Trophoblast cell (in vitro differentiated cells and primary cell): ENCODE measurements at regions not wholly inside any gene's neighbourhood (a gene's known extent, or its start where the extent isn't known, plus 50 kb on each side); places are given as distances from the start of the nearest gene placed in this dataset.

Source experiments
- DNase-seq, 2 donors: peaks; one replicate each; pipeline ENCODE4 v3.0.0-alpha.2; 2016
- H2AFZ ChIP-seq: 2 replicates; pipeline ENCODE4 v1.6.1; 2013; ENCODE audit warnings: low read length, moderate library complexity, mild to moderate bottlenecking; ENCODE audit not compliant: insufficient read depth, poor library complexity
- H2AK5ac ChIP-seq: 2 replicates; pipeline ENCODE4 v1.6.1; 2013; ENCODE audit warnings: mild to moderate bottlenecking, low read length
- H2BK120ac ChIP-seq: 2 replicates; pipeline ENCODE4 v1.6.1; 2013; ENCODE audit warnings: low read length, mild to moderate bottlenecking, moderate library complexity; ENCODE audit not compliant: insufficient read depth, poor library complexity
- H2BK12ac ChIP-seq: 2 replicates; pipeline ENCODE4 v1.6.1; 2013; ENCODE audit warnings: mild to moderate bottlenecking, low read length, moderate library complexity
- H2BK5ac ChIP-seq: 2 replicates; pipeline ENCODE4 v1.6.1; 2013; ENCODE audit warnings: low read length, low read depth, moderate library complexity, mild to moderate bottlenecking; ENCODE audit not compliant: poor library complexity
- H3K14ac ChIP-seq: 2 replicates; pipeline ENCODE4 v1.6.1; 2013; ENCODE audit warnings: mild to moderate bottlenecking, low read length
- H3K18ac ChIP-seq: 2 replicates; pipeline ENCODE4 v1.6.1; 2013; ENCODE audit warnings: mild to moderate bottlenecking, low read length
- H3K23ac ChIP-seq: 2 replicates; pipeline ENCODE4 v1.6.1; 2013; ENCODE audit warnings: low read length
- H3K27ac ChIP-seq: 2 replicates; pipeline ENCODE4 v1.5.1; 2013; ENCODE audit warnings: low read depth, mild to moderate bottlenecking, inconsistent platforms, low read length, moderate library complexity
- H3K27me3 ChIP-seq: 2 replicates; pipeline ENCODE4 v1.6.1; 2013; ENCODE audit warnings: inconsistent platforms, mild to moderate bottlenecking, low read length, moderate library complexity; ENCODE audit not compliant: insufficient read depth
- H3K36me3 ChIP-seq, 2 experiments: 1 replicate in 1 of 2; 2 replicates in 1 of 2; pipeline ENCODE4 v1.6.1; 2013; ENCODE audit warnings: low read length in 2 of 2, mild to moderate bottlenecking in 2 of 2, moderate library complexity in 1 of 2; ENCODE audit not compliant: insufficient read depth in 2 of 2, control insufficient read depth in 1 of 2
- H3K4ac ChIP-seq: 2 replicates; pipeline ENCODE4 v1.6.1; 2013; ENCODE audit warnings: low read depth, mild to moderate bottlenecking, low read length, moderate library complexity
- H3K4me1 ChIP-seq, 2 experiments: 1 replicate in 1 of 2; 2 replicates in 1 of 2; pipeline ENCODE4 v1.6.1; 2013; ENCODE audit warnings: low read length in 2 of 2, mild to moderate bottlenecking in 2 of 2, moderate library complexity in 1 of 2; ENCODE audit not compliant: insufficient read depth in 2 of 2, control insufficient read depth in 1 of 2
- H3K4me2 ChIP-seq: 2 replicates; pipeline ENCODE4 v1.6.1; 2013; ENCODE audit warnings: inconsistent platforms, mild to moderate bottlenecking, low read length, moderate library complexity
- H3K4me3 ChIP-seq: 2 replicates; pipeline ENCODE4 v1.5.1; 2013; ENCODE audit warnings: mild to moderate bottlenecking, low read depth, low read length, inconsistent platforms
- H3K79me1 ChIP-seq: one replicate; pipeline ENCODE4 v1.6.1; 2013; ENCODE audit warnings: low read length
- H3K79me2 ChIP-seq: 2 replicates; pipeline ENCODE4 v1.6.1; 2013; ENCODE audit warnings: low read length, mild to moderate bottlenecking; ENCODE audit not compliant: control insufficient read depth, insufficient read depth, poor library complexity
- H3K9ac ChIP-seq: 2 replicates; pipeline ENCODE4 v1.6.1; 2013; ENCODE audit warnings: mild to moderate bottlenecking, low read length
- H3K9me3 ChIP-seq: 2 replicates; pipeline ENCODE4 v1.6.1; 2013; ENCODE audit warnings: low read depth, mild to moderate bottlenecking, control low read depth, inconsistent platforms, low read length; ENCODE audit not compliant: insufficient read depth
- H4K12ac ChIP-seq: 2 replicates; pipeline ENCODE4 v1.6.1; 2013; ENCODE audit warnings: low read depth, mild to moderate bottlenecking, low read length, moderate library complexity
- H4K8ac ChIP-seq: 2 replicates; pipeline ENCODE4 v1.6.1; 2013; ENCODE audit warnings: low read depth, mild to moderate bottlenecking, low read length, moderate library complexity
- H4K91ac ChIP-seq: one replicate; pipeline ENCODE4 v1.6.1; 2013; ENCODE audit warnings: low read depth, mild to moderate bottlenecking, low read length, moderate library complexity
- WGBS: extraction: QIAGEN DNeasy Blood & Tissue Kit; methylation state at CpG from one replicate; pipeline ENCODE4 v1.1.7; 2013; ENCODE audit warnings: missing lambda C conversion rate; ENCODE audit not compliant: insufficient read length, insufficient coverage; ENCODE audit errors: extremely low coverage; 5-methylcytosine and 5-hydroxymethylcytosine counted together

- Histone ChIP-seq H2BK5ac (no peak overlapping the region), H3K4ac (no peak overlapping the region), H2AFZ (no peak overlapping the region), H3K14ac (no peak overlapping the region), H3K27ac (no peak overlapping the region), H2AK5ac (no peak overlapping the region), H3K4me2 (no peak overlapping the region), H3K4me3 (no peak overlapping the region), H2BK120ac (no peak overlapping the region), H3K23ac (no peak overlapping the region), H4K91ac (no peak overlapping the region), H3K27me3 (no peaks in the 10 kb centered on the region), H3K36me3 (peaks cover 5 to 13% of the 10 kb centered on the region in 2 experiments), H3K79me1 (no peaks in the 10 kb centered on the region), H4K8ac (no peak overlapping the region), H4K12ac (no peak overlapping the region), H3K4me1 (peaks cover 0 to 3% of the 10 kb centered on the region in 2 experiments), H3K9ac (no peak overlapping the region), H3K9me3 (no peaks in the 10 kb centered on the region), H3K18ac (no peak overlapping the region), H2BK12ac (no peak overlapping the region), H3K79me2 (no peaks in the 10 kb centered on the region)
- no peak for DNase-seq
- no CpG with 5 or more reads among the region's 5 CpGs for WGBS
These were observed 91.1 kb upstream of the IL12A start for GRCh38 chr3:159897331-159898075.

DNA sequence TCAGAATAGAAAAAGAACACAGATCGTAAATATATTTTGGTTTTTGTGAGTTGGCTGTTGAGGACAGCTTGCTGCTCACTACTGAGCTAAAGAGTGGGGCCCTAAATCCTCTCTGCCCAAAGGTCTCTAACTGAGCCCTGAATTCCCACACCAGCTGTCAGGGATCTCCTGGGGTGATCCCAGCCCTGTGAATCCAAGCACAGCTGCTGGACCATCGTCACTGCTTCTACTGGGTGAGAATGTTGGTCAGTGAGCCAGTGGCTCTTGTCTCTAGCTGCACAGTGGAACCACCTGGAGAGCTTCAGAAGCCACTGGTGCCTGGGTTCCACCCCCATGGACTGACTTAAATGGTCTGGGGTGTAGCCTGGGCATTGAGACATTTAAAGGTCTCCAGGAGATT is 90.5 kb upstream of the IL12A start:
- H3K79me2 ChIP-seq = no peaks in the 10 kb centered on the region
- no peak overlapping the region for H2AFZ ChIP-seq
- WGBS = no CpG with 5 or more reads among the region's 2 CpGs
- no peak overlapping the region for H3K23ac ChIP-seq
- H3K18ac ChIP-seq = no peak overlapping the region
- H4K12ac ChIP-seq = no peak overlapping the region
- H3K9me3 ChIP-seq = no peaks in the 10 kb centered on the region
- H3K4ac ChIP-seq = no peak overlapping the region
- H3K9ac ChIP-seq = no peak overlapping the region
- H4K91ac ChIP-seq = no peak overlapping the region
- H2BK5ac ChIP-seq = no peak overlapping the region
- no peaks in the 10 kb centered on the region for H3K79me1 ChIP-seq
- H4K8ac ChIP-seq = peak overlapping the region; percentile 51
- no peaks in the 10 kb centered on the region for H3K27me3 ChIP-seq
- no peak for DNase-seq
- no peak overlapping the region for H3K27ac ChIP-seq
- no peak overlapping the region for H2BK120ac ChIP-seq
- H3K4me3 ChIP-seq = no peak overlapping the region
- H3K36me3 ChIP-seq = peaks cover 5 to 13% of the 10 kb centered on the region in 2 experiments
- no peak overlapping the region for H3K4me2 ChIP-seq
- no peak overlapping the region for H2BK12ac ChIP-seq
- peaks cover 2 to 3% of the 10 kb centered on the region in 2 experiments for H3K4me1 ChIP-seq
- no peak overlapping the region for H2AK5ac ChIP-seq
- H3K14ac ChIP-seq = no peak overlapping the region

DNA sequence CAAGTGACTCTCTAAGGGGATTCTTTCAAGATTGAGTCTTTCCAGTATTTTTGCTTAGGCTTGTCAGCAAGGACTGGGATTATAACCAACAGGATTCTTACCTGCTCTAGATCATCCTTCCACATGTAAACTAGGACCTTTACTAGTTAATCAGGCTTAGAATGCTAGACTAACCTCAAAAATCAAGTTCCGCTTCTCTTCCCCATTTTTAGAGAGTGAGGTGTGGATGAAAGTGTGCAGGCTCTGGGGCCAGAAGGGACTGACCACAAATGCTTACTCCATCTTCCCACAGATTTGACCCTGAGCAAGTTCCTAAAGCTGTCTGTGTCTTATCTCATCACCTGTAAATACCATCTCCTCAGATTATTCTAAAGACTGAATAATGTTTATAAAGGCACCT is 89.5 kb upstream of the IL12A start:
- no peak overlapping the region for H3K9ac ChIP-seq
- DNase-seq = no peak
- H3K4me2 ChIP-seq = no peak overlapping the region
- no peak overlapping the region for H4K91ac ChIP-seq
- no peaks in the 10 kb centered on the region for H3K9me3 ChIP-seq
- no peaks in the 10 kb centered on the region for H3K79me2 ChIP-seq
- no peak overlapping the region for H3K4me3 ChIP-seq
- H3K14ac ChIP-seq = no peak overlapping the region
- no peak overlapping the region for H2AFZ ChIP-seq
- H2BK120ac ChIP-seq = no peak overlapping the region
- no peak overlapping the region for H3K23ac ChIP-seq
- peaks cover 2 to 9% of the 10 kb centered on the region in 2 experiments for H3K36me3 ChIP-seq
- no peak overlapping the region for H2BK5ac ChIP-seq
- H3K27me3 ChIP-seq = no peaks in the 10 kb centered on the region
- H2AK5ac ChIP-seq = no peak overlapping the region
- H3K79me1 ChIP-seq = no peaks in the 10 kb centered on the region
- H3K4me1 ChIP-seq = peaks cover 2 to 3% of the 10 kb centered on the region in 2 experiments
- H3K18ac ChIP-seq = no peak overlapping the region
- H4K12ac ChIP-seq = no peak overlapping the region
- no peak overlapping the region for H4K8ac ChIP-seq
- no peak overlapping the region for H3K27ac ChIP-seq
- no CpG with 5 or more reads among the region's 1 CpG for WGBS
- no peak overlapping the region for H2BK12ac ChIP-seq
- H3K4ac ChIP-seq = no peak overlapping the region

- Histone ChIP-seq H3K9me3 (no peaks in the 10 kb centered on the region), H2BK12ac (no peak overlapping the region), H3K4me3 (peak overlapping the region; percentile 20), H2AFZ (no peak overlapping the region), H3K4me1 (peaks cover 2 to 3% of the 10 kb centered on the region in 2 experiments), H3K79me1 (no peaks in the 10 kb centered on the region), H3K18ac (no peak overlapping the region), H3K79me2 (no peaks in the 10 kb centered on the region), H3K36me3 (peaks cover 0 to 4% of the 10 kb centered on the region in 2 experiments), H3K23ac (no peak overlapping the region), H3K27me3 (no peaks in the 10 kb centered on the region), H2BK120ac (no peak overlapping the region), H2BK5ac (no peak overlapping the region), H3K9ac (no peak overlapping the region), H4K8ac (no peak overlapping the region), H4K12ac (no peak overlapping the region), H3K4me2 (no peak overlapping the region), H4K91ac (no peak overlapping the region), H3K4ac (no peak overlapping the region), H2AK5ac (no peak overlapping the region), H3K14ac (no peak overlapping the region), H3K27ac (no peak overlapping the region)
- DNase-seq = no peak
- WGBS = no CpG with 5 or more reads among the region's 8 CpGs
These were observed 85.9 kb upstream of the IL12A start for GRCh38 chr3:159902546-159903314.
